WTC11 (cell line): ENCODE measurements at regions not wholly inside any gene's neighbourhood (a gene's known extent, or its start where the extent isn't known, plus 50 kb on each side); places are given as distances from the start of the nearest gene placed in this dataset.

Experiments used
- ATF1 ChIP-seq: sonication (generic); formaldehyde crosslinking; IDR thresholded peaks from 2 replicates; pipeline ENCODE4 v1.8.1; 2023; ENCODE audit warnings: mild to moderate bottlenecking, moderate library complexity, missing genetic modification reagents
- ATF3 ChIP-seq: sonication (generic); formaldehyde crosslinking; conservative IDR thresholded peaks from 2 replicates; pipeline ENCODE4 v1.8.1; 2022; ENCODE audit warnings: mild to moderate bottlenecking, missing genetic modification reagents
- CTCF ChIP-seq: fragments of 200-600 bp; IDR thresholded peaks from 2 replicates; pipeline ENCODE4 v1.8.0; 2022; ENCODE audit warnings: antibody characterized with exemption
- FOXK1 ChIP-seq: sonication (generic); formaldehyde crosslinking; IDR thresholded peaks from 2 replicates; pipeline ENCODE4 v1.8.0; 2022; ENCODE audit warnings: mild to moderate bottlenecking, moderate library complexity, missing genetic modification reagents
- MAX ChIP-seq: sonication (generic); formaldehyde crosslinking; IDR thresholded peaks from 2 replicates; pipeline ENCODE4 v1.8.0; 2022; ENCODE audit warnings: mild to moderate bottlenecking, missing genetic modification reagents
- MXD4 ChIP-seq: fragments of 250-450 bp; sonication (Bioruptor Pico); IDR thresholded peaks from 2 replicates; pipeline ENCODE4 v1.8.0; 2021; ENCODE audit warnings: mild to moderate bottlenecking, moderate library complexity, borderline replicate concordance
- RELA ChIP-seq: sonication (generic); formaldehyde crosslinking; IDR thresholded peaks from 2 replicates; pipeline ENCODE4 v1.8.1; 2022; ENCODE audit warnings: missing genetic modification reagents, mild to moderate bottlenecking, borderline replicate concordance
- USF2 ChIP-seq: sonication (generic); formaldehyde crosslinking; IDR thresholded peaks from 2 replicates; pipeline ENCODE4 v1.8.1; 2023; ENCODE audit warnings: mild to moderate bottlenecking, missing genetic modification reagents, moderate library complexity
- ZNF138 ChIP-seq: sonication (generic); formaldehyde crosslinking; conservative IDR thresholded peaks from 2 replicates; pipeline ENCODE4 v1.8.1; 2022; ENCODE audit warnings: mild to moderate bottlenecking, moderate library complexity, missing genetic modification reagents

DNA sequence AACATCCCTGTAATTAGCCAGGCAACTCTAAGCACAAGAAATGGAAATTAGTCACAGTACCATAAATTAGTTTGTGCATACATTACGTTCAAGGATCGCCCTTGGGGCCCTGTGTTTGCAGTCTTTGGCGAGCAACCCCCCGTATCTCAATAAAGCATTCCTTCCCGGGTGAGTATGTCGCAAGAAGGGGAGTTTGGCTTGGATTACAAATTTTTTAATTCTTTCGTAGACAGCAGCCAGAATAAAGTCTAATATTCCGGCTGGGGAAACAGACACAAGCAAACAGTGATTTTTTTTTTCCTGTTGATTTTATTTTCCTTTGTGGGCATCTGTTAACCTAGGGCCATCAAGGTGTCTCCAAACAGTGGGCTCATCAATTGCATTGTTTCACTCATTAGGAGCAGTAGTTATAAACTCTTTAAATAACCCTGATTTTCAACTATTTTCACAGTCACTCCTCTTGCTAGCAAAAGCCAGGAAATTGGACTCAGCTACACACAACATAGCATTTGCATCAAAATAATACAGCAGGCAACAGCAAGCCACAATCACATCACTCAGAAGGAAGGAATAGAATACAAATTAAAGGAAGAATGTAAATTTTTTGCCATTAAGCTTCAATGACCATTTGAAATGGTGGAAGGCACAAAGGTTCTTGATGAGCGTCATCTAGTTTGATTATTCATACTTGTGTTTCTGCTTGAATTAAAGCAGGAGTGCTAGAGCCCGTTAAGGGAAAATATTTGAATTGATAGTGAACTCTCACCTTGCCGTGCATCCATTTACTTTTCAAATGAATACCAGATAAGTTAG lies 85.3 kb downstream of the LINC00237 start:
- TF ChIP-seq ZNF138 (CRISPR knock-in tag) (no peak), MXD4 (CRISPR knock-in tag) (no peak), CTCF (no peak), FOXK1 (CRISPR knock-in tag) (no peak), ATF3 (CRISPR knock-in tag) (no peak), MAX (no peak), USF2 (no peak), ATF1 (CRISPR knock-in tag) (no peak), RELA (CRISPR knock-in tag) (no peak)
